ENCODE measurements at regions not wholly inside any gene's neighbourhood (a gene's known extent, or its start where the extent isn't known, plus 50 kb on each side); places are given as distances from the start of the nearest gene placed in this dataset.
A peak's percentile ranks its signal among the peaks of the same experiment; 100 is the strongest.

GRCh38 chr18:980586-980985 lies 75.9 kb downstream of the ADCYAP1 start:
- TF ChIP-seq, protein P1, sequence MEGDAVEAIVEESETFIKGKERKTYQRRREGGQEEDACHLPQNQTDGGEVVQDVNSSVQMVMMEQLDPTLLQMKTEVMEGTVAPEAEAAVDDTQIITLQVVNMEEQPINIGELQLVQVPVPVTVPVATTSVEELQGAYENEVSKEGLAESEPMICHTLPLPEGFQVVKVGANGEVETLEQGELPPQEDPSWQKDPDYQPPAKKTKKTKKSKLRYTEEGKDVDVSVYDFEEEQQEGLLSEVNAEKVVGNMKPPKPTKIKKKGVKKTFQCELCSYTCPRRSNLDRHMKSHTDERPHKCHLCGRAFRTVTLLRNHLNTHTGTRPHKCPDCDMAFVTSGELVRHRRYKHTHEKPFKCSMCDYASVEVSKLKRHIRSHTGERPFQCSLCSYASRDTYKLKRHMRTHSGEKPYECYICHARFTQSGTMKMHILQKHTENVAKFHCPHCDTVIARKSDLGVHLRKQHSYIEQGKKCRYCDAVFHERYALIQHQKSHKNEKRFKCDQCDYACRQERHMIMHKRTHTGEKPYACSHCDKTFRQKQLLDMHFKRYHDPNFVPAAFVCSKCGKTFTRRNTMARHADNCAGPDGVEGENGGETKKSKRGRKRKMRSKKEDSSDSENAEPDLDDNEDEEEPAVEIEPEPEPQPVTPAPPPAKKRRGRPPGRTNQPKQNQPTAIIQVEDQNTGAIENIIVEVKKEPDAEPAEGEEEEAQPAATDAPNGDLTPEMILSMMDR (conservative IDR thresholded peaks at IDR 0.05; ENCODE audit: low read length): no peak
- no peak for DNase-seq (ENCODE audit: low read depth)
- no peak overlapping the region for H3K4me3 ChIP-seq (ENCODE audit: low read length)

DNA sequence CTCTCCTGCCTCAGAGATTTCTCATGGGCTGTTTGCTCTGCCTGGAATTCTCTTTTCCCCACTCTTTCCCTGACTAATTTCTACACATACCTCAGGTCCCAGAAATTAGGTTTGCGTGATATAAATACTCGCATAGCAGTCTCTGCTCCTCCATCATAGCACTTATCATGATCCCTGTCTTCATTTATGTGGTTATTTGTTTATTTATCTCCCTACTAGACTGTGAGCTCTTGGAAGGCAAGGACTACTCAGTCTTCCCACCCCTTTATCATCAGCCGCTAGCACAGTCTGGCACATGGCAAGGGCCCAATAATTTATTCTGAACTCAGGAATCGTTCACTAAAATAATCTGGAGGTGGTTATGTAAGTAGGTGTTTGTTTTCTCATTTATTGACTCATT lies 79.3 kb downstream of the ADCYAP1 start:
- no peak overlapping the region for H3K4me3 ChIP-seq (ENCODE audit: low read length)
- TF ChIP-seq, protein P1 (conservative IDR thresholded peaks at IDR 0.05; ENCODE audit: low read length): no peak
- no peak for DNase-seq (ENCODE audit: low read depth)

DNA sequence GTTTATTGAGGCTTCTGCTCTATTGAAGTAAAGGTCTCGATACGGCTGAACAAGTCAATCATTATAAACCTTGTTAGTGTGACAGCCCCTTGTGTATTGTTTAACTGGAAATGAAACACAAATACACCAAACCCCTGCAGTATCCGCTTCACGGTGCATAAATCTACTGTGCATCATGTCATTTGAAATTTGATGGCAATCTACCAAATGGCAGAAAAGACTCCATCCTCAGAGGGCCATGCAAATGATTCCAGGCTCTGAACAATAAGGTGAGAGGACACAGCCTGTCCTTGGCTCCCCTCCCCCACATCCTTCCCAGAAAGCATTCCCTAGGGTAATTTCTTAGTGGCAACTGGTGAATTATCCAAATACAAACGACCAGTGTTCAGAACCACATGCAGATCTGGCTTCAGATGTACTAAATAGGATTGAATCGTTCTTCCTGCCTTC lies 80.6 kb downstream of the ADCYAP1 start:
- DNase-seq (ENCODE audit: low read depth): no peak
- TF ChIP-seq, protein P1 (conservative IDR thresholded peaks at IDR 0.05; ENCODE audit: low read length): no peak
- no peak overlapping the region for H3K4me3 ChIP-seq (ENCODE audit: low read length)

- TF ChIP-seq, protein P1 (conservative IDR thresholded peaks at IDR 0.05; ENCODE audit: low read length): no peak
- DNase-seq (ENCODE audit: low read depth): no peak
- no peak overlapping the region for H3K4me3 ChIP-seq (ENCODE audit: low read length)
Measured at GRCh38 chr18:986051-986450, 81.4 kb downstream of the ADCYAP1 start.

GRCh38 chr18:986552-986951 lies 81.9 kb downstream of the ADCYAP1 start:
- no peak overlapping the region for H3K4me3 ChIP-seq (ENCODE audit: low read length)
- TF ChIP-seq, protein P1 (conservative IDR thresholded peaks at IDR 0.05; ENCODE audit: low read length): no peak
- DNase-seq (ENCODE audit: low read depth): peak; percentile 24

- no peak overlapping the region for H3K4me3 ChIP-seq (ENCODE audit: low read length)
- peak; percentile 78 for DNase-seq (ENCODE audit: low read depth)
- TF ChIP-seq, protein P1 (conservative IDR thresholded peaks at IDR 0.05; ENCODE audit: low read length): no peak
Measured at GRCh38 chr18:987325-988186, 82.9 kb downstream of the ADCYAP1 start.

- H3K4me3 ChIP-seq (ENCODE audit: low read length): no peak overlapping the region
- no peak for DNase-seq (ENCODE audit: low read depth)
- TF ChIP-seq, protein P1 (conservative IDR thresholded peaks at IDR 0.05; ENCODE audit: low read length): no peak
Measured at GRCh38 chr18:989425-989824, 84.8 kb downstream of the ADCYAP1 start.

All from AG10803 (cell line).